ENCODE measurements at regions not wholly inside any gene's neighbourhood (a gene's known extent, or its start where the extent isn't known, plus 50 kb on each side); places are given as distances from the start of the nearest gene placed in this dataset.

- H3K4me1 ChIP-seq (replicated peaks in 1 of 2; ENCODE audit: control insufficient read depth in 2 of 2, insufficient read depth in 2 of 2, low read length in 2 of 2): no peaks in the 10 kb centered on the region
- H3K36me3 ChIP-seq (ENCODE audit: control insufficient read depth, insufficient read depth, low read length): no peaks in the 10 kb centered on the region
- no TSS peak for BruUV-seq (replicated peaks)
- WGBS (ENCODE audit: insufficient coverage, low coverage, missing lambda C conversion rate): 0% methylated on average over 3 of the region's 3 CpGs
- no peaks in the 10 kb centered on the region for H3K9me1 ChIP-seq (ENCODE audit: control insufficient read depth, insufficient read depth, low read length)
- TF ChIP-seq KAT8 (IDR thresholded peaks at IDR 0.05; ENCODE audit: low read depth): no peak
- TF ChIP-seq NFYB (IDR thresholded peaks at IDR 0.05; ENCODE audit: extremely low read depth, insufficient read length): no peak
- TF ChIP-seq TRIM28 (IDR thresholded peaks at IDR 0.05): no peak
- TF ChIP-seq KLF10 (CRISPR knock-in tag; IDR thresholded peaks at IDR 0.05): no peak
- TF ChIP-seq FIP1L1 (IDR thresholded peaks at IDR 0.05; ENCODE audit: low read depth, low read length, poor library complexity, severe bottlenecking): no peak
- TF ChIP-seq, protein P1, sequence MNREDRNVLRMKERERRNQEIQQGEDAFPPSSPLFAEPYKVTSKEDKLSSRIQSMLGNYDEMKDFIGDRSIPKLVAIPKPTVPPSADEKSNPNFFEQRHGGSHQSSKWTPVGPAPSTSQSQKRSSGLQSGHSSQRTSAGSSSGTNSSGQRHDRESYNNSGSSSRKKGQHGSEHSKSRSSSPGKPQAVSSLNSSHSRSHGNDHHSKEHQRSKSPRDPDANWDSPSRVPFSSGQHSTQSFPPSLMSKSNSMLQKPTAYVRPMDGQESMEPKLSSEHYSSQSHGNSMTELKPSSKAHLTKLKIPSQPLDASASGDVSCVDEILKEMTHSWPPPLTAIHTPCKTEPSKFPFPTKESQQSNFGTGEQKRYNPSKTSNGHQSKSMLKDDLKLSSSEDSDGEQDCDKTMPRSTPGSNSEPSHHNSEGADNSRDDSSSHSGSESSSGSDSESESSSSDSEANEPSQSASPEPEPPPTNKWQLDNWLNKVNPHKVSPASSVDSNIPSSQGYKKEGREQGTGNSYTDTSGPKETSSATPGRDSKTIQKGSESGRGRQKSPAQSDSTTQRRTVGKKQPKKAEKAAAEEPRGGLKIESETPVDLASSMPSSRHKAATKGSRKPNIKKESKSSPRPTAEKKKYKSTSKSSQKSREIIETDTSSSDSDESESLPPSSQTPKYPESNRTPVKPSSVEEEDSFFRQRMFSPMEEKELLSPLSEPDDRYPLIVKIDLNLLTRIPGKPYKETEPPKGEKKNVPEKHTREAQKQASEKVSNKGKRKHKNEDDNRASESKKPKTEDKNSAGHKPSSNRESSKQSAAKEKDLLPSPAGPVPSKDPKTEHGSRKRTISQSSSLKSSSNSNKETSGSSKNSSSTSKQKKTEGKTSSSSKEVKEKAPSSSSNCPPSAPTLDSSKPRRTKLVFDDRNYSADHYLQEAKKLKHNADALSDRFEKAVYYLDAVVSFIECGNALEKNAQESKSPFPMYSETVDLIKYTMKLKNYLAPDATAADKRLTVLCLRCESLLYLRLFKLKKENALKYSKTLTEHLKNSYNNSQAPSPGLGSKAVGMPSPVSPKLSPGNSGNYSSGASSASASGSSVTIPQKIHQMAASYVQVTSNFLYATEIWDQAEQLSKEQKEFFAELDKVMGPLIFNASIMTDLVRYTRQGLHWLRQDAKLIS (CRISPR knock-in tag; IDR thresholded peaks at IDR 0.05): no peak
- TF ChIP-seq, protein P2, sequence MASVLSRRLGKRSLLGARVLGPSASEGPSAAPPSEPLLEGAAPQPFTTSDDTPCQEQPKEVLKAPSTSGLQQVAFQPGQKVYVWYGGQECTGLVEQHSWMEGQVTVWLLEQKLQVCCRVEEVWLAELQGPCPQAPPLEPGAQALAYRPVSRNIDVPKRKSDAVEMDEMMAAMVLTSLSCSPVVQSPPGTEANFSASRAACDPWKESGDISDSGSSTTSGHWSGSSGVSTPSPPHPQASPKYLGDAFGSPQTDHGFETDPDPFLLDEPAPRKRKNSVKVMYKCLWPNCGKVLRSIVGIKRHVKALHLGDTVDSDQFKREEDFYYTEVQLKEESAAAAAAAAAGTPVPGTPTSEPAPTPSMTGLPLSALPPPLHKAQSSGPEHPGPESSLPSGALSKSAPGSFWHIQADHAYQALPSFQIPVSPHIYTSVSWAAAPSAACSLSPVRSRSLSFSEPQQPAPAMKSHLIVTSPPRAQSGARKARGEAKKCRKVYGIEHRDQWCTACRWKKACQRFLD (CRISPR knock-in tag; IDR thresholded peaks at IDR 0.05): no peak
- no peak for TF ChIP-seq ZNF124 (CRISPR knock-in tag; IDR thresholded peaks at IDR 0.05)
- POLR2A ChIA-PET: no interaction called here
- H3K27ac ChIP-seq (ENCODE audit: extremely low read depth, low read depth, low read length): no peak overlapping the region
- in situ Hi-C loops (cut with MboI) (no loop called here), intact Hi-C loops (cut with micrococcal nuclease) (no loop called here)
- no peak for ATAC-seq
- no peaks in the 10 kb centered on the region for H4K20me1 ChIP-seq (replicated peaks; ENCODE audit: control insufficient read depth, insufficient read depth, low read length)
- H3K9ac ChIP-seq (ENCODE audit: insufficient read depth in 1 of 2, low read depth in 2 of 2, low read length in 2 of 2): no peak overlapping the region
- no peak overlapping the region for H2AFZ ChIP-seq (ENCODE audit: low read depth, low read length)
- no peak for FAIRE-seq
- CTCF ChIA-PET (ENCODE audit: low intra/inter-chr PET ratio): no interaction called here
- H3K4me2 ChIP-seq (ENCODE audit: insufficient read depth, low read length): no peak overlapping the region
- DNase-seq (ENCODE audit: extremely low read depth in 1 of 4, low spot score in 3 of 4): no peak
- H3K9me3 ChIP-seq (replicated peaks; ENCODE audit: control insufficient read depth, insufficient read depth, low read depth, low read length): no peaks in the 10 kb centered on the region
- H3K79me2 ChIP-seq (ENCODE audit: control insufficient read depth, insufficient read depth, low read length): no peaks in the 10 kb centered on the region
- H3K4me3 ChIP-seq: no peak overlapping the region
- no peaks in the 10 kb centered on the region for H3K27me3 ChIP-seq (ENCODE audit: control insufficient read depth in 2 of 2, insufficient read depth in 2 of 2, low read length in 2 of 2)
Observed at GRCh38 chr3:82022836-82023235, 261.4 kb upstream of the GBE1 start.
